H9 (cell line): ENCODE measurements at regions not wholly inside any gene's neighbourhood (a gene's known extent, or its start where the extent isn't known, plus 50 kb on each side); places are given as distances from the start of the nearest gene placed in this dataset.

ENCODE experiments used
- DNase-seq: peaks from one replicate; pipeline ENCODE4 v3.0.0-alpha.2; 2017
- H2AFZ ChIP-seq: one replicate; pipeline ENCODE4 v1.6.1; 2013; ENCODE audit warnings: mild to moderate bottlenecking, low read length, control low read depth, moderate library complexity
- H2AK5ac ChIP-seq: 2 replicates; pipeline ENCODE4 v1.6.1; 2013; ENCODE audit warnings: low read length, control low read depth, mixed read lengths; ENCODE audit not compliant: insufficient read length
- H2BK120ac ChIP-seq: one replicate; pipeline ENCODE4 v1.6.1; 2013; ENCODE audit warnings: low read depth, mild to moderate bottlenecking, low read length, control low read depth, inconsistent platforms; ENCODE audit not compliant: poor library complexity, severe bottlenecking
- H2BK12ac ChIP-seq: 2 replicates; pipeline ENCODE4 v1.6.1; 2013; ENCODE audit warnings: low read length, control low read depth, mixed read lengths, low read depth; ENCODE audit not compliant: insufficient read length
- H2BK15ac ChIP-seq: 2 replicates; pipeline ENCODE4 v1.6.1; 2013; ENCODE audit warnings: low read depth, low read length, control low read depth
- H2BK20ac ChIP-seq: one replicate; pipeline ENCODE4 v1.6.1; 2013; ENCODE audit warnings: low read depth, mild to moderate bottlenecking, low read length, control low read depth, inconsistent platforms; ENCODE audit not compliant: poor library complexity, severe bottlenecking
- H2BK5ac ChIP-seq: 2 replicates; pipeline ENCODE4 v1.6.1; 2013; ENCODE audit warnings: low read length, control low read depth, mixed read lengths; ENCODE audit not compliant: insufficient read length
- H3K14ac ChIP-seq: 2 replicates; pipeline ENCODE4 v1.6.1; 2013; ENCODE audit warnings: low read length, control low read depth; ENCODE audit not compliant: insufficient read depth
- H3K18ac ChIP-seq: 2 replicates; pipeline ENCODE4 v1.6.1; 2013; ENCODE audit warnings: low read depth, mild to moderate bottlenecking, mixed read lengths, low read length, control low read depth; ENCODE audit not compliant: insufficient read length
- H3K23ac ChIP-seq: 2 replicates; pipeline ENCODE4 v1.6.1; 2013; ENCODE audit warnings: low read length, control low read depth, mixed read lengths, low read depth; ENCODE audit not compliant: insufficient read length
- H3K23me2 ChIP-seq: 2 replicates; pipeline ENCODE4 v1.6.1; 2013; ENCODE audit warnings: low read depth, mild to moderate bottlenecking, mixed read lengths, low read length, control low read depth; ENCODE audit not compliant: insufficient read length, poor library complexity, severe bottlenecking
- H3K27ac ChIP-seq: 2 replicates; pipeline ENCODE4 v1.5.1; 2013; ENCODE audit warnings: low read length, control low read depth, mixed read lengths, low read depth; ENCODE audit not compliant: insufficient read length
- H3K27me3 ChIP-seq: 2 replicates; pipeline ENCODE4 v1.6.1; 2013; ENCODE audit warnings: low read length, control low read depth, inconsistent platforms; ENCODE audit not compliant: insufficient read depth
- H3K4ac ChIP-seq: 2 replicates; pipeline ENCODE4 v1.6.1; 2013; ENCODE audit warnings: low read depth, mild to moderate bottlenecking, control low read depth, inconsistent platforms, low read length, moderate library complexity
- H3K4me1 ChIP-seq: 2 replicates; pipeline ENCODE4 v1.6.1; 2013; ENCODE audit warnings: low read length, control low read depth, inconsistent platforms; ENCODE audit not compliant: insufficient read depth
- H3K4me2 ChIP-seq: 2 replicates; pipeline ENCODE4 v1.6.1; 2013; ENCODE audit warnings: low read length, control low read depth, mixed read lengths; ENCODE audit not compliant: insufficient read length, insufficient read depth
- H3K56ac ChIP-seq: 2 replicates; pipeline ENCODE4 v1.6.1; 2013; ENCODE audit warnings: low read depth, mild to moderate bottlenecking, mixed read lengths, low read length, control low read depth; ENCODE audit not compliant: insufficient read length
- H3K79me1 ChIP-seq: 2 replicates; pipeline ENCODE4 v1.6.1; 2013; ENCODE audit warnings: low read depth, mild to moderate bottlenecking, moderate library complexity, low read length, control low read depth, inconsistent platforms; ENCODE audit not compliant: insufficient read depth, poor library complexity, severe bottlenecking
- H3K79me2 ChIP-seq: 2 replicates; pipeline ENCODE4 v1.6.1; 2013; ENCODE audit warnings: low read length, control low read depth, inconsistent platforms; ENCODE audit not compliant: insufficient read depth
- H3K9ac ChIP-seq: 2 replicates; pipeline ENCODE4 v1.6.1; 2013; ENCODE audit warnings: low read length, control low read depth, mixed read lengths; ENCODE audit not compliant: insufficient read length; ENCODE audit errors: extremely low read depth
- H3K9me3 ChIP-seq: one replicate; pipeline ENCODE4 v1.6.1; 2013; ENCODE audit warnings: low read depth, low read length, inconsistent platforms; ENCODE audit not compliant: control insufficient read depth
- H3T11ph ChIP-seq: one replicate; pipeline ENCODE4 v1.6.1; 2013; ENCODE audit warnings: mild to moderate bottlenecking, low read length, control low read depth, inconsistent platforms
- H4K20me1 ChIP-seq: one replicate; pipeline ENCODE4 v1.6.1; 2013; ENCODE audit not compliant: control insufficient read depth, insufficient read length, insufficient read depth
- H4K5ac ChIP-seq: 2 replicates; pipeline ENCODE4 v1.6.1; 2013; ENCODE audit warnings: low read depth, mild to moderate bottlenecking, mixed read lengths, low read length, control low read depth; ENCODE audit not compliant: insufficient read length
- H4K8ac ChIP-seq: replicated peaks from 2 replicates; pipeline ENCODE4 v1.6.1; 2013; ENCODE audit warnings: low read length, control low read depth, mixed read lengths, low read depth; ENCODE audit not compliant: insufficient read length
- H4K91ac ChIP-seq: 2 replicates; pipeline ENCODE4 v1.6.1; 2013; ENCODE audit warnings: low read depth, mild to moderate bottlenecking, moderate library complexity, mixed read lengths, low read length, control low read depth; ENCODE audit not compliant: insufficient read length
- H3K27ac Mint-ChIP-seq, 3 experiments: 2 replicates in 2 of 3; 3 replicates in 1 of 3; pipeline ENCODE4 v1.8.0; 2020 to 2021; ENCODE audit warnings: mixed read lengths in 3 of 3, mild to moderate bottlenecking in 1 of 3, moderate library complexity in 1 of 3
- H3K27me3 Mint-ChIP-seq: 2 replicates; pipeline ENCODE4 v1.8.0; 2021; ENCODE audit warnings: low read depth, mild to moderate bottlenecking, moderate library complexity, mixed read lengths
- H3K36me3 Mint-ChIP-seq, 3 experiments: 2 replicates in 2 of 3; 3 replicates in 1 of 3; pipeline ENCODE4 v1.8.0; 2020 to 2021; ENCODE audit warnings: low read depth in 3 of 3, mixed read lengths in 3 of 3; ENCODE audit not compliant: insufficient read depth in 1 of 3
- H3K4me1 Mint-ChIP-seq, 2 experiments: 2 replicates each; pipeline ENCODE4 v1.8.0; 2020; ENCODE audit warnings: mixed read lengths in 2 of 2
- H3K4me3 Mint-ChIP-seq, 2 experiments: 2 replicates in 1 of 2; 3 replicates in 1 of 2; pipeline ENCODE4 v1.8.0; 2020 to 2021; ENCODE audit warnings: mild to moderate bottlenecking in 2 of 2, mixed read lengths in 2 of 2, moderate library complexity in 1 of 2
- H3K9me3 Mint-ChIP-seq, 2 experiments: 2 replicates in 1 of 2; 3 replicates in 1 of 2; pipeline ENCODE4 v1.8.0; 2020; ENCODE audit warnings: mild to moderate bottlenecking in 2 of 2, mixed read lengths in 2 of 2, moderate library complexity in 1 of 2
- WGBS: extraction: QIAGEN DNeasy Blood & Tissue Kit; methylation state at CpG from one replicate; pipeline ENCODE4 v1.1.7; 2013; ENCODE audit warnings: missing lambda C conversion rate, low lambda C conversion rate, mixed read lengths; ENCODE audit not compliant: insufficient read length; ENCODE audit errors: extremely low coverage; 5-methylcytosine and 5-hydroxymethylcytosine counted together
- TF ChIP-seq, protein P1 (sequence below): fragments of 200-600 bp; sonication (generic); conservative IDR thresholded peaks from 3 replicates; pipeline ENCODE4 v1.8.0; 2021; ENCODE audit warnings: antibody characterized with exemption, mild to moderate bottlenecking

DNA sequence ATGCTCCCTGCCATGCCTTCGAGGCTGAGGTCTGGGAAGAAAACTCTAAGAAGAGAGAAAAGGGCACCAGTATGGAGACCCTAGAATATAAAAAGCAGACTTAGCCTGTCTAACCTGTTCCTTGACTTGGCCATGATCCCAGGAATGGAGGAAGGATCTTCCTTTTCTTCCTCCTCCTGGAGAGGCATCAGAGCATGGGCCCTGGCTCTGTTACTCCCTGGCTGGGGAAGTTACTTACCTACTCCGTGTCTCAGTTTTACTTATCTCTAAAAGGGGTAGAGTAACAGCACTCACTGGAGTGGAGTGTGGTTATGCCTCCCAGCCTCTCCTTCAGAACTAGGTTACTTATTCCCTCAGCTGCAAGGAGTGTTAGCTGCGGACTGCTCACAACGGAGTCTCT is 55.2 kb upstream of the PHF21A start:
- no peak overlapping the region for H2BK120ac ChIP-seq
- no peak overlapping the region for H2BK5ac ChIP-seq
- no peak overlapping the region for H3K14ac ChIP-seq
- H4K8ac ChIP-seq = no peak overlapping the region
- H3K79me2 ChIP-seq = no peaks in the 10 kb centered on the region
- no peak overlapping the region for H2AFZ ChIP-seq
- no peaks in the 10 kb centered on the region for H3K79me1 ChIP-seq
- H3K4me1 Mint-ChIP-seq = 0 out of 4 replicates have a peak, but pooled peaks cover 0 to 4% of the 10 kb centered on the region in 2 experiments
- no peak overlapping the region for H3K4me2 ChIP-seq
- no peak overlapping the region for H2BK20ac ChIP-seq
- no peaks in the 10 kb centered on the region for H3K27me3 ChIP-seq
- H4K91ac ChIP-seq = no peak overlapping the region
- no peak overlapping the region for H3K23ac ChIP-seq
- H3K4me1 ChIP-seq = no peaks in the 10 kb centered on the region
- H3K27me3 Mint-ChIP-seq = peaks cover 13% of the 10 kb centered on the region
- no peak overlapping the region for H3K4ac ChIP-seq
- H3K9me3 Mint-ChIP-seq = no peaks in the 10 kb centered on the region; a peak in 2 of 5 replicates
- H2AK5ac ChIP-seq = no peak overlapping the region
- H3K36me3 Mint-ChIP-seq = no peaks in the 10 kb centered on the region; a peak in 1 of 7 replicates
- no peak overlapping the region for H2BK15ac ChIP-seq
- no peak overlapping the region for H4K5ac ChIP-seq
- no peak overlapping the region for H3K9ac ChIP-seq
- no CpG with 5 or more reads among the region's 4 CpGs for WGBS
- H3K4me3 Mint-ChIP-seq = no peak overlapping the region
- no peak for DNase-seq
- no peak overlapping the region for H3T11ph ChIP-seq
- H3K9me3 ChIP-seq = no peaks in the 10 kb centered on the region
- TF ChIP-seq, protein P1, sequence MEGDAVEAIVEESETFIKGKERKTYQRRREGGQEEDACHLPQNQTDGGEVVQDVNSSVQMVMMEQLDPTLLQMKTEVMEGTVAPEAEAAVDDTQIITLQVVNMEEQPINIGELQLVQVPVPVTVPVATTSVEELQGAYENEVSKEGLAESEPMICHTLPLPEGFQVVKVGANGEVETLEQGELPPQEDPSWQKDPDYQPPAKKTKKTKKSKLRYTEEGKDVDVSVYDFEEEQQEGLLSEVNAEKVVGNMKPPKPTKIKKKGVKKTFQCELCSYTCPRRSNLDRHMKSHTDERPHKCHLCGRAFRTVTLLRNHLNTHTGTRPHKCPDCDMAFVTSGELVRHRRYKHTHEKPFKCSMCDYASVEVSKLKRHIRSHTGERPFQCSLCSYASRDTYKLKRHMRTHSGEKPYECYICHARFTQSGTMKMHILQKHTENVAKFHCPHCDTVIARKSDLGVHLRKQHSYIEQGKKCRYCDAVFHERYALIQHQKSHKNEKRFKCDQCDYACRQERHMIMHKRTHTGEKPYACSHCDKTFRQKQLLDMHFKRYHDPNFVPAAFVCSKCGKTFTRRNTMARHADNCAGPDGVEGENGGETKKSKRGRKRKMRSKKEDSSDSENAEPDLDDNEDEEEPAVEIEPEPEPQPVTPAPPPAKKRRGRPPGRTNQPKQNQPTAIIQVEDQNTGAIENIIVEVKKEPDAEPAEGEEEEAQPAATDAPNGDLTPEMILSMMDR = no peak
- H2BK12ac ChIP-seq = no peak overlapping the region
- H3K56ac ChIP-seq = no peak overlapping the region
- H3K27ac Mint-ChIP-seq = no peak overlapping the region
- H3K27ac ChIP-seq = no peak overlapping the region
- H3K18ac ChIP-seq = no peak overlapping the region
- no peaks in the 10 kb centered on the region for H4K20me1 ChIP-seq
- H3K23me2 ChIP-seq = no peaks in the 10 kb centered on the region
